WTC11 (cell line): ENCODE measurements at regions not wholly inside any gene's neighbourhood (a gene's known extent, or its start where the extent isn't known, plus 50 kb on each side); places are given as distances from the start of the nearest gene placed in this dataset.

Source experiments
- ATAC-seq: fragments of 200-7000 bp; cut with Tn5 transposase; 2 replicates; pipeline ENCODE4 v1.10.0; 2021; ENCODE audit warnings: mild to moderate bottlenecking, moderate library complexity
- CTCF ChIA-PET: fragments of 300-600 bp; sonication (Branson Sonifier 250); formaldehyde crosslinking; loops from one replicate; lab custom pipeline; 2021; ENCODE audit warnings: antibody characterized with exemption; lab: Charles Lee
- POLR2A ChIA-PET: fragments of 350-600 bp; sonication (Branson Sonifier 250); formaldehyde crosslinking; loops from one replicate; lab custom pipeline; 2021; ENCODE audit warnings: antibody characterized with exemption; lab: Charles Lee
- DNase-seq: peaks from one replicate; pipeline ENCODE4 v3.0.0; 2021; ENCODE audit warnings: low spot score
- H3K27ac Mint-ChIP-seq: 2 replicates; pipeline ENCODE4 v1.8.0; 2021; ENCODE audit warnings: mixed read lengths
- H3K27me3 Mint-ChIP-seq: 2 replicates; pipeline ENCODE4 v1.8.0; 2021; ENCODE audit warnings: low read depth, mild to moderate bottlenecking, moderate library complexity, mixed read lengths
- H3K36me3 Mint-ChIP-seq: 2 replicates; pipeline ENCODE4 v1.8.0; 2021; ENCODE audit warnings: mixed read lengths
- H3K4me1 Mint-ChIP-seq: 2 replicates; pipeline ENCODE4 v1.8.0; 2022; ENCODE audit warnings: mixed read lengths
- H3K4me3 Mint-ChIP-seq: 2 replicates; pipeline ENCODE4 v1.8.0; 2021; ENCODE audit warnings: mild to moderate bottlenecking, moderate library complexity, mixed read lengths
- H3K9me3 Mint-ChIP-seq: 2 replicates; pipeline ENCODE4 v1.8.0; 2021; ENCODE audit warnings: mixed read lengths
- ATF2 ChIP-seq: sonication (generic); formaldehyde crosslinking; IDR thresholded peaks from 2 replicates; pipeline ENCODE4 v1.8.1; 2022; ENCODE audit warnings: low read depth, missing genetic modification reagents, borderline replicate concordance
- CREM ChIP-seq: sonication (generic); formaldehyde crosslinking; IDR thresholded peaks from 2 replicates; pipeline ENCODE4 v1.8.1; 2022; ENCODE audit warnings: mild to moderate bottlenecking, missing genetic modification reagents, moderate library complexity
- ERG ChIP-seq: fragments of 250-450 bp; sonication (Bioruptor Pico); IDR thresholded peaks from 2 replicates; pipeline ENCODE4 v1.8.0; 2021; ENCODE audit warnings: mild to moderate bottlenecking
- ETV6 ChIP-seq: sonication (generic); formaldehyde crosslinking; IDR thresholded peaks from 2 replicates; pipeline ENCODE4 v1.8.1; 2022; ENCODE audit warnings: mild to moderate bottlenecking, missing genetic modification reagents
- GABPB1 ChIP-seq: sonication (generic); formaldehyde crosslinking; IDR thresholded peaks from 2 replicates; pipeline ENCODE4 v1.8.1; 2023; ENCODE audit warnings: mild to moderate bottlenecking, missing genetic modification reagents
- JUN ChIP-seq: sonication (generic); formaldehyde crosslinking; IDR thresholded peaks from 2 replicates; pipeline ENCODE4 v1.8.0; 2023; ENCODE audit warnings: mild to moderate bottlenecking, missing genetic modification reagents
- KAT7 ChIP-seq: sonication (generic); formaldehyde crosslinking; IDR thresholded peaks from 2 replicates; pipeline ENCODE4 v1.8.1; 2023; ENCODE audit warnings: missing genetic modification reagents, mild to moderate bottlenecking, borderline replicate concordance
- MAX ChIP-seq: sonication (generic); formaldehyde crosslinking; IDR thresholded peaks from 2 replicates; pipeline ENCODE4 v1.8.0; 2022; ENCODE audit warnings: mild to moderate bottlenecking, missing genetic modification reagents
- MXD4 ChIP-seq: fragments of 250-450 bp; sonication (Bioruptor Pico); IDR thresholded peaks from 2 replicates; pipeline ENCODE4 v1.8.0; 2021; ENCODE audit warnings: mild to moderate bottlenecking, moderate library complexity, borderline replicate concordance
- PRDM15 ChIP-seq: sonication (generic); formaldehyde crosslinking; IDR thresholded peaks from 2 replicates; pipeline ENCODE4 v1.8.0; 2022; ENCODE audit warnings: missing genetic modification reagents
- STAT6 ChIP-seq: sonication (generic); formaldehyde crosslinking; conservative IDR thresholded peaks from 2 replicates; pipeline ENCODE4 v1.8.1; 2023; ENCODE audit warnings: mild to moderate bottlenecking, low read depth, missing genetic modification reagents, moderate library complexity
- TEAD1 ChIP-seq: sonication (generic); formaldehyde crosslinking; IDR thresholded peaks from 2 replicates; pipeline ENCODE4 v1.8.0; 2022; ENCODE audit warnings: mild to moderate bottlenecking, missing genetic modification reagents
- ZNF232 ChIP-seq: sonication (generic); formaldehyde crosslinking; IDR thresholded peaks from 2 replicates; pipeline ENCODE4 v1.8.0; 2022; ENCODE audit warnings: mild to moderate bottlenecking, missing genetic modification reagents
- ZNF532 ChIP-seq: fragments of 250-450 bp; sonication (Bioruptor Pico); IDR thresholded peaks from 2 replicates; pipeline ENCODE4 v1.9.0; 2021; ENCODE audit warnings: mild to moderate bottlenecking, borderline replicate concordance
- TF ChIP-seq, protein P1 (sequence below): sonication (generic); formaldehyde crosslinking; IDR thresholded peaks from 2 replicates; pipeline ENCODE4 v1.8.1; 2022; ENCODE audit warnings: mild to moderate bottlenecking, moderate library complexity, missing genetic modification reagents
- TF ChIP-seq, protein P2 (sequence below): sonication (generic); formaldehyde crosslinking; IDR thresholded peaks from 2 replicates; pipeline ENCODE4 v1.8.1; 2023; ENCODE audit warnings: mild to moderate bottlenecking, missing genetic modification reagents

GRCh38 chr11:81687057-81687456 lies 1046.6 kb downstream of the FAM181B start:
- POLR2A ChIA-PET = no interaction called here
- ATAC-seq = no peak
- H3K9me3 Mint-ChIP-seq = no peaks in the 10 kb centered on the region
- TF ChIP-seq ETV6 (CRISPR knock-in tag) (no peak), ZNF532 (CRISPR knock-in tag) (no peak), PRDM15 (no peak)
- TF ChIP-seq, all 79 proteins: peak for 0
- CTCF ChIA-PET = no interaction called here
- Mint-ChIP-seq H3K4me3 (no peak overlapping the region), H3K36me3 (no peaks in the 10 kb centered on the region), H3K27me3 (no peaks in the 10 kb centered on the region), H3K4me1 (no peaks in the 10 kb centered on the region), H3K27ac (no peak overlapping the region)
- DNase-seq = no peak

DNA sequence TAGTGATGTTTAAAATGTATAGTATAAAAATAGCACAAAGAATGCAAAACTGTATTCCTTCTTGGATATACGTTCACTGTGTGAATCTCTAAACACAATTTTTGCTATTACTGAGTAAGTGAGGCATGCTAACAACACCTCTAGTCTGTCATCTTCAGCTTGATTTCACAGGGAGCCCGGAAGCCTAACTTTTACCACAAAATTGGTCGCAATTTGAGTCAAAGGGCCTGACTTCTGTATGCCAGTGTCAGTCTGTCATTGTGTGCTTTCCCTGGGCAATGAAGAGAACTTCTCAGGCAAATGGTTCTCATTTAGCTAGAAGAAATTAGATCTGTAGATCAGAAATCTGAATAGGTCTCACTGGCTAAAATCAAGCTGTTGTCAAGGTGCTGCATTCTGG lies 1059.5 kb downstream of the FAM181B start:
- Mint-ChIP-seq H3K27me3 (no peaks in the 10 kb centered on the region), H3K36me3 (no peaks in the 10 kb centered on the region)
- CTCF ChIA-PET = interaction anchor here (0.9 kb wide), 1 partner anchor 15 kb away, joined by 3 read pairs; no protein-coding TSS in a partner anchor
- no peak for TF ChIP-seq KAT7 (CRISPR knock-in tag)
- TF ChIP-seq, all 79 proteins: peak for 0
- DNase-seq (no peak), ATAC-seq (no peak)
- POLR2A ChIA-PET = no interaction called here
- no peaks in the 10 kb centered on the region for H3K4me1 Mint-ChIP-seq
- no peak overlapping the region for H3K4me3 Mint-ChIP-seq
- H3K9me3 Mint-ChIP-seq = peaks cover 6% of the 10 kb centered on the region; the same call in 1 of the 2 replicates
- no peak overlapping the region for H3K27ac Mint-ChIP-seq

- Mint-ChIP-seq H3K4me1 (no peaks in the 10 kb centered on the region), H3K27ac (no peak overlapping the region), H3K36me3 (no peaks in the 10 kb centered on the region), H3K27me3 (no peaks in the 10 kb centered on the region), H3K4me3 (no peak overlapping the region), H3K9me3 (peaks cover 6% of the 10 kb centered on the region; the same call in 1 of the 2 replicates)
- no peak for DNase-seq
- ATAC-seq = no peak
- CTCF ChIA-PET = no interaction called here
- POLR2A ChIA-PET = no interaction called here
- TF ChIP-seq, protein P1, sequence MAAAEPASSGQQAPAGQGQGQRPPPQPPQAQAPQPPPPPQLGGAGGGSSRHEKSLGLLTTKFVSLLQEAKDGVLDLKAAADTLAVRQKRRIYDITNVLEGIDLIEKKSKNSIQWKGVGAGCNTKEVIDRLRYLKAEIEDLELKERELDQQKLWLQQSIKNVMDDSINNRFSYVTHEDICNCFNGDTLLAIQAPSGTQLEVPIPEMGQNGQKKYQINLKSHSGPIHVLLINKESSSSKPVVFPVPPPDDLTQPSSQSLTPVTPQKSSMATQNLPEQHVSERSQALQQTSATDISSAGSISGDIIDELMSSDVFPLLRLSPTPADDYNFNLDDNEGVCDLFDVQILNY (CRISPR knock-in tag) = no peak
- no peak for TF ChIP-seq GABPB1
- no peak for TF ChIP-seq TEAD1
- no peak for TF ChIP-seq ATF2 (CRISPR knock-in tag)
- no peak for TF ChIP-seq ZNF232 (CRISPR knock-in tag)
- TF ChIP-seq, protein P2, sequence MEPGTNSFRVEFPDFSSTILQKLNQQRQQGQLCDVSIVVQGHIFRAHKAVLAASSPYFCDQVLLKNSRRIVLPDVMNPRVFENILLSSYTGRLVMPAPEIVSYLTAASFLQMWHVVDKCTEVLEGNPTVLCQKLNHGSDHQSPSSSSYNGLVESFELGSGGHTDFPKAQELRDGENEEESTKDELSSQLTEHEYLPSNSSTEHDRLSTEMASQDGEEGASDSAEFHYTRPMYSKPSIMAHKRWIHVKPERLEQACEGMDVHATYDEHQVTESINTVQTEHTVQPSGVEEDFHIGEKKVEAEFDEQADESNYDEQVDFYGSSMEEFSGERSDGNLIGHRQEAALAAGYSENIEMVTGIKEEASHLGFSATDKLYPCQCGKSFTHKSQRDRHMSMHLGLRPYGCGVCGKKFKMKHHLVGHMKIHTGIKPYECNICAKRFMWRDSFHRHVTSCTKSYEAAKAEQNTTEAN (CRISPR knock-in tag) = no peak
- no peak for TF ChIP-seq JUN (CRISPR knock-in tag)
- TF ChIP-seq CREM (CRISPR knock-in tag) = no peak
- TF ChIP-seq STAT6 (CRISPR knock-in tag) = no peak
- no peak for TF ChIP-seq MAX (CRISPR knock-in tag)
- no peak for TF ChIP-seq ERG (CRISPR knock-in tag)
- no peak for TF ChIP-seq MXD4 (CRISPR knock-in tag)
Measured at GRCh38 chr11:81673001-81673400, 1060.7 kb downstream of the FAM181B start.
